MM.1S (cell line): ENCODE measurements at regions not wholly inside any gene's neighbourhood (a gene's known extent, or its start where the extent isn't known, plus 50 kb on each side); places are given as distances from the start of the nearest gene placed in this dataset.

Experiments
- CTCF ChIP-seq: fragments of 300-600 bp; sonication (generic); IDR thresholded peaks from 2 replicates; pipeline ENCODE4 v1.5.1; 2016; ENCODE audit warnings: antibody characterized with exemption, low read length, mixed read lengths
- EZH2 ChIP-seq: fragments of 300-600 bp; sonication (generic); optimal IDR thresholded peaks from 2 replicates; pipeline ENCODE3; 2017; ENCODE audit warnings: low read depth, mild to moderate bottlenecking, antibody characterized with exemption, low read length, mixed read lengths

GRCh38 chr5:142446131-142446959 is 121.5 kb upstream of the SPRY4 start:
- TF ChIP-seq CTCF (no peak), EZH2 (no peak)
